Esophagus mucosa (tissue), 1 donor: ENCODE measurements at regions not wholly inside any gene's neighbourhood (a gene's known extent, or its start where the extent isn't known, plus 50 kb on each side); places are given as distances from the start of the nearest gene placed in this dataset.
"Not testable (repeated sequence)": the region's sequence is repeated elsewhere in the genome, so short reads cannot be mapped to it uniquely, and the experiment has no call there.

Source experiments
- ATAC-seq: fragments of 200-7000 bp; cut with Tn5 transposase; one replicate; pipeline ENCODE4 v1.9.1; 2020
- donor health status: DM: yes; HTN: yes; CAD: no.

DNA sequence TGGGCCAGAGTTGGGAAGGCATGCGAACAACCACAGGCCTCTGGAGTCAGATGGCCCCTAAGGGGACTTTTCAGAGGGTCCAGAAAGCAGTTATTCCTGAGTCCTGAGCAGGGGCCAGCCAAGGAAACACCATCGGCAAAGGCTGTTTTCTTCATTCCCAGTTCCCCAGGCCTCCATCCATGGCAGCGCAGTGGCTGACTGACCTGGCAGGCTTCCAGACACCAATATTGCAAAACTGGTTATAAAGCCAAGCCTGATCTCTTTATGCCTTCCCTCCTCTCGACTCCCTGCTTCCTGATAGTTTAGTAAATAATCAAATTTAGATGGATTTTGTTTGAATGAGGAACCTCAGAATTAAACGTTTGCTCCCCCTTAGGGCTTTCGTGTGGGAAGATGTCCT is 133.4 kb upstream of the ITGA6 start:
- peak; percentile 63 for ATAC-seq

DNA sequence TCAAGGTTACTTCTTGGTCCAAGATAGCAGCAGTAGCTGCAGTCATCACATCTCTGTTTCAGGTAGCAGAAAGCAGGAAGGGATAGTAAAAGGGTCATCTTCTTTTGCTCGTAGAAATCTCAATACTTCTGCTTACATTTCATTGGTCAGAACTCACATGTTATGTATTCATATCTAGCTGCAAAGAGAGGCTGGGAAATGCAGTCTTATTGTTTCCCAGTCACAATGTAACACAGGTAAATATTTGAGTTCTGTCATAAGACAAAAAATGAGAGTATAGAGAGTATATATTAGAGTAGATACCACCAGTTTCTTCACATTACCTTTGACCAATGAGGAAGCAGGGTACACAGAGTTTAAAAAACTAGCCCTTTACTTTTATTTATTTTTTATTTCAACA is 132.4 kb upstream of the ITGA6 start:
- ATAC-seq, result no peak

DNA sequence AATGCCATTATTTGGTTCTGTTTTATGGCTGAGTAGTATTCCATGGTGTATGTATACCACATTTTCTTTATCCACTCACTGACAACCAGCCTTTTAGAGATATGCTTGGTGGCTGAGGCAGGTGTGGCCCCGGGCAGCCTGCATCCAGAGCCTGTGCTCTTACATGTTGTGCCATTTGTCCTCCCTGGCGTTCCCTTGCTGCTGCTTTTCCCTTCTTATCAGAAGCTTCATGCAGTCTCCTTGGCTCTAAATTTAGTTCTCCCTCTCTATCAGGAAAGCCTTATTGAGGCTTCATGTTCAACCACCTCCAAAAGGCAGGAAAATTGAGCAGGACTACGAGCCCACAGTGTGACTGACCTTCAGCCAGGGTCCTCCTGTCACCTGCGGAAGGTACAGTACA is 131.7 kb upstream of the ITGA6 start:
- ATAC-seq, result no peak

DNA sequence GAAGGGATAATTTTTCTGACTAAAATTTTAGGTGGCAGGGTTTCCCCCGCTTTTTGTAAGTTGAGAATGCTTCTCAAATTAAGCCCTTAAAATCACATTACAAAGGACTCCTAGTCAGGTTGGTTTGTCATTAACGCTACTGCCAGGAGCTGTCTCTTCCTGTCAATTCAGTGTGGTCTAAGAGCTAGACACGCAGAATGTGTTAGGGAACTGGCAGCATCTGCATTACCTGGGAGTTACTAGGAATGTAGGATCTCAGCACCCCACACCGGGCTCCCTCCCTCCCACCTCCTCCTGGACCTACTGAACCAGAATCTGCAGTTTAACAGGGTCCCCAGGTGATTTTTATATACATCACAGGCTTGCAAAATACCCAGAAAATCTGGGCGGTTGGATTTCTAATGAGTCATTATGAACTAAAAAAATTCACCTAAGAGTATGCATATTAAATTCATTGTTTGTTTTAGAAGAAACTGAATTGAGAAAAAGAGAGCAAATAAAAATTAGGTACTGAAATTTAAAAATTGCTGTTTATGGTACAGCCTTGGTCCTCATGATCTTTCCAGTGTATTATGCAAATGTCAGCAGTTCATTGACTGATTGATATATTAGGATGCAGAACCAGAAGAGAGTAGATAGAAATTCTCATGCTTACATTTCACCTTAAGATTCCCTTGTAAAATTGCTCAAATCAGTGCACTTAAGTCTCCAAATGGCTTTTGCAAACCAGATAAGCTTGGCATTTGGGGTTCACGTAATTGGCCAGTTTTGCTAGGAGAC is 130.9 kb upstream of the ITGA6 start:
- ATAC-seq, result peak; percentile 19

DNA sequence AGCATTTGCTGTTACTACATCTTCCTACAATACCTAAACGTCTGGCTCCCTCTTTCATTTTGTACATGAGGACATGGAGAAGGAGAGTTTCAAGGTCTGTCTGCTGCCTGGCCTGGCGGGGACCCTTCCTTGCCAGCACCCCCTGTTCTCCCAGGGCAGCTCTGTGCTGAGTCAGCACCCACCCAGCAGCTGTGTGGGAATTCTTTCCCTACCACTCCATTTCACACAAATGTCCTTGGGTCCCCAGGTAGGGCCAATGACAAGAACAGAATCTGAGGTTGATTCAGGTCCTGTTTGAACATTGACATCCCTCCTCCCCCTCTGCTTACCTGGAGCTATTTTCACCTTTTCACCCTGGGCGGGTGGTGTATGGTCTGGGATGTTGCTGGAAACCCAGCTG is 129.9 kb upstream of the ITGA6 start:
- ATAC-seq, result no peak

DNA sequence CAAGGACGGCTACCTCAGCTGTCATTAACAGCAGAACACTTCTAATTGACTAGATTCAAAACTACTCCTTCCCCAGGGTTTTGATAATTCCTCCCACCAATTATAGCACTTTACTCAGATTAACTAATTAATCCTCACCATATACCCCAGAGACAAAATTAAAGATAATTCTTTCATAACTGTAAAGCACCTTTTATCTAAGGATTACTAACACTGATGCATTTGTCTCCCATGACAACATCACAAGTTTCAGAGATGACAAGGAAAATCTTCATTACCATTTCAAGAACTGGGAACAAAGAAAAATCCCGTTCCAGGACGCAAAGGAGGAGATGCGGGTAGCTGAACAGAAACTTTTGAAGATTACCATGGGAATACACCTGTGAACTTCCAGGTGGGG is 129.4 kb upstream of the ITGA6 start:
- ATAC-seq, result no peak

- no peak for ATAC-seq
These were observed 127.6 kb upstream of the ITGA6 start for GRCh38 chr2:172299741-172300140.

- ATAC-seq, result no peak
These were observed 126.5 kb upstream of the ITGA6 start for GRCh38 chr2:172300851-172301250.

DNA sequence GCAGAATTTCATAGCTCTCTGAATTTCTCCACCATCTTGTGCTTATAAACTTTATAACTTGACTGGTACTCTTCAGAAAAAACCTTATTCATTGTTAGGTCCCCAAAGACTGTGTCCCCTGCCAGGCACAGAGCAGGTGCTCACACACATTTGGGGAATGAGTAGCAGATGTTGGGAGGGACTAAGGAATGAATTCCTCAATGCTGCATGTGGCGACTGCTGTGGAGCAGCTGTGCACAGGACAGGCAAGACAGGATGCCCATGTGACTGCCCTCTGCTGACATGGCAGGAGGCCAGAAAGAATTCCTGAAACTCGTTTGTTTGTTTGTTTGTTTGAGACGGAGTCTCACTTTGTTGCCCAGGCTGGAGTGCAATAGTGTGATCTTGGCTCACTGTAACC is 122.3 kb upstream of the ITGA6 start:
- no peak for ATAC-seq

- no peak for ATAC-seq
These were observed 119.6 kb upstream of the ITGA6 start for GRCh38 chr2:172307800-172308199.

GRCh38 chr2:172308253-172308935 is 119.0 kb upstream of the ITGA6 start:
- ATAC-seq, result peak; percentile 27

DNA sequence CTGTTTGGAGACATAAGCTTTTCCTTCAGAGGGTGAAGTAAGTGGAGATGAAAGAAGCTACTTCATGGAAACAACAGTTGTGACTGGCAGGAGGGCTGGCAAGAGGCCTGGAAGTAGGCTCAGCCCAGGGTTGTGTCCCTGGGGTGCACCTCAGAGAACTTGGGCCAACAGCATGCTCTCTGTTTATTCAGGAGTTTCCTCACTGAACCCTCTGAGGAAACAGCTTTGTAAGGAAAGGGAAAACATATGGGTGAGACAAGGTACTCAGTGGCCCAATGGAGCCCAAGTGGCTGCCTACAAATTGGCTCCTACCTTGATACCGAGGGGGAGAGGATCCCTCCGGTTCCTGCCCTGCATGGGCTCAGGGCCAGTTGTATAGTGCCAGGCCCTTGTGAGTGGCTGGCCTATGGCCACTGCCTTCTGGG is 115.5 kb upstream of the ITGA6 start:
- peak; percentile 59 for ATAC-seq

DNA sequence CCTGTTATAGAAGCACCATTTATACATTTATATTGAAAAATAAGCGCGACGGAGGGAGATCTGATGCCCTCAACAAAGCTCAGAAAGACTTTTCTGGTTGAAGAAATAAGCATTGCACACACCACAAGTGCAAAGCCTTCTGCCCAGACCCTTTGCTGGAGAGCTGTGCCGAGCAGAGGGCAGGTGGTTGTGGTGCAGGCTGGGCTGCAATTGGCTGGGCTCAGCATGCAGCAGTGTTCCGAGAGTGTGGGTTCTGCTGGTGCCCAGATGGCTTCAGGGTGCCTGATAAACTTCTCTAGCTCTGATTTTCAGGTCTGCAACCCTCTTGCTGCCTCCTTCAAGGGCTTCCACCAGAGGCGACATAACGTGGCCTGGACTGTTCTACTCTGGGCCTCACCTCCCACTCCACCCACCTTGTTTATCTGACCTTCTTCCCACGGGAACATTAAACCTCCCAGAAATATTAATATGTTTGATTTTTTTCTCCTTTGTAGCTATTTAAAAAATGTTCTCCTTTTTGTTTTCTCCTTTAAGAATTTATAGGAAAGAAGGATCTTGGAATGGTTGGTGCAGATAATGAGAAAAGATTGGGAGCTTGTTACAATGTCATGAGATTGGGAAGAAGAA is 113.6 kb upstream of the ITGA6 start:
- ATAC-seq, result peak; percentile 17

DNA sequence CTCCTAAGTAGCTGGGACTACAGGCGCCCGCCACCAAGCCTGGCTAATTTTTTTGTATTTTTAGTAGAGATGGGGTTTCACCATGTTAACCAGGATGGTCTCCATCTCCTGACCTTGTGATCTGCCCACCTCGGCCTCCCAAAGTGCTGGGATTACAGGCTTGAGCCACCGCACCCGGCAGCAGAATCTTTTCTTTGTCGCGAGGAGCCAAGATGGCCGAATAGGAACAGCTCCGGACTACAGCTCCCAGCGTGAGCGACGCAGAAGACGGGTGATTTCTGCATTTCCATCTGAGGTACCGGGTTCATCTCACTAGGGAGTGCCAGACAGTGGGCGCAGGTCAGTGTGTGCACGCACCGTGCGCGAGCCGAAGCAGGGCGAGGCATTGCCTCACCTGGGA is 112.3 kb upstream of the ITGA6 start:
- not testable (repeated sequence) for ATAC-seq

DNA sequence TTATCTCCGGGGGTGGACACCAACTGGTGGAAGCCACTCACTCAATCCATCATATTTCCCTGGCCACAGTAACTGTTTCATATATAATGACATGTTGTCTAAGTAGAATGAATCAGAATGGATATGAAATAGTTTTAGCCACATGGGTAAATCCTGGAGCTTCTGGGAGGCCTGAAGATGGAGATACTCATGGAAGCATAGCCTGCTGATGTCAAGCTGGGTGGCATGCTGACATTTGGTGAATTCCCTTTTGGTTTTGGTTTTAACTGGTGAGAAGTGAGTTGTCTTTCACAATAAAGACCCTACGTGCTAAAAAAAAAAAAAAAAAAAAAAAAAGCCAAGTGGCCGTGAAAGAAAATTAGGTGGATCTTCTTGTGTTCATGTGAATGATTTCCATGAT is 105.3 kb upstream of the ITGA6 start:
- ATAC-seq, result no peak

DNA sequence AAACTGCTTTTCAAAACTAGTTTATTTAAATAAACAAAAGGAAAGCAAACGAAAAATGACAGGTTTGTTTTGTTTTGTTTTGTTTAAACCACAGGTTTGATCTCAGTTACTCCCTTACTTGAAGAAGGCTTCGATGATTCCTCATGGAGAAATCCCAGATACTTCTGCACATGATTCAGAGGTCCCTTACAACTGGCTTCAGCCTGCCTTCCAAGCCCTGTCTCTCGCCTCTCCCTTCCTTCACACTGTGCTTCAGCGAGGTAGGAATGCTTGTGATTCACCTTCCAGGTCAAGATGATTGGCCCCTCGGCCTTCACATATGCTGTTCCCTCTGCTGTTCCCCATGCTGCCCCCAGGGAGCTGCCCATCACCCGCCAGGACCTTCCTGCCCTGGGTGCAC is 104.1 kb upstream of the ITGA6 start:
- ATAC-seq, result peak; percentile 15

GRCh38 chr2:172323861-172324597 is 103.4 kb upstream of the ITGA6 start:
- ATAC-seq, result no peak

GRCh38 chr2:172326211-172326509 is 101.2 kb upstream of the ITGA6 start:
- no peak for ATAC-seq

- ATAC-seq, result no peak
These were observed 99.1 kb upstream of the ITGA6 start for GRCh38 chr2:172328103-172328841.

DNA sequence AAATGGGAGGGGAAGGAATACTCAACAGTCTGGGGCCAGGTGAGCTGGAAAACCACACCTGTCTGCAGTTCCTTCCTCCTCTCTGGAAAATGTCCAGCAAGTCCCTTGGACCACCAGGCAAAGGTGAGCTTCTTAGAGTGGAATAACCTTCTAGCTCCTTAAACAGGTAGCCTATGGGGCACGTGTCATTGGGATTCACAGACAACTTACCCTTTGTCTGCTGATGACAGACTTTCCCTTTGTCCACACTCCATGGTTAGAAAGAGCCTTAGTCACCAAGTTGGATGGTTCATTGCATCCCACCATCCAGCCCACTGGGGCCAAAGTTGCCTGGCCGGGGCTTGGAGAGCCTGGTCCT is 98.0 kb upstream of the ITGA6 start:
- ATAC-seq, result no peak

- peak; percentile 56 for ATAC-seq
These were observed 97.4 kb upstream of the ITGA6 start for GRCh38 chr2:172329774-172330671.

DNA sequence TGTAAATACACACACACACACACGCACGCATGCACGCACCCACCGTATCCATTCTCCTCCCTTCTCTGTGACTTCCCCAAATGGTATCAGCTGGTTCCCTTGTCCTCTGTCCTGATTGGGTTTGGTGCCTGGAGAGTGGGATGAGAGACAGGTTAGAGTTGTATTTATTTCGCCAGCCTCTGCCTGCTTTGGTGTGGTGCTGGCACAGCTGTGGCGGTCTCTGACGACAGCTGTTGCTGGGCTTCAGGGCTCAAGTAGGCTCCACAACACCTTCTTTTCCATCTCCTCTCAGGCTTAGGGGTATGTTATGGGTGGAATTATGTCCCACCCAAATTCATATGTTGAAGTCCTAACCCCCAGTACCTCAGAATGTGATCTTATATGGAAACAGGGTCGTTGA is 94.9 kb upstream of the ITGA6 start:
- ATAC-seq, result no peak
